Fibroblast of skin of left quadriceps (primary cell): ENCODE measurements at regions not wholly inside any gene's neighbourhood (a gene's known extent, or its start where the extent isn't known, plus 50 kb on each side); places are given as distances from the start of the nearest gene placed in this dataset.
"Not testable (repeated sequence)": the region's sequence is repeated elsewhere in the genome, so short reads cannot be mapped to it uniquely, and the experiment has no call there.

ENCODE experiments used
- DNase-seq, 2 experiments: peaks; one replicate each; pipeline ENCODE4 v3.0.0-alpha.2; 2013; ENCODE audit warnings: low read depth in 2 of 2

DNA sequence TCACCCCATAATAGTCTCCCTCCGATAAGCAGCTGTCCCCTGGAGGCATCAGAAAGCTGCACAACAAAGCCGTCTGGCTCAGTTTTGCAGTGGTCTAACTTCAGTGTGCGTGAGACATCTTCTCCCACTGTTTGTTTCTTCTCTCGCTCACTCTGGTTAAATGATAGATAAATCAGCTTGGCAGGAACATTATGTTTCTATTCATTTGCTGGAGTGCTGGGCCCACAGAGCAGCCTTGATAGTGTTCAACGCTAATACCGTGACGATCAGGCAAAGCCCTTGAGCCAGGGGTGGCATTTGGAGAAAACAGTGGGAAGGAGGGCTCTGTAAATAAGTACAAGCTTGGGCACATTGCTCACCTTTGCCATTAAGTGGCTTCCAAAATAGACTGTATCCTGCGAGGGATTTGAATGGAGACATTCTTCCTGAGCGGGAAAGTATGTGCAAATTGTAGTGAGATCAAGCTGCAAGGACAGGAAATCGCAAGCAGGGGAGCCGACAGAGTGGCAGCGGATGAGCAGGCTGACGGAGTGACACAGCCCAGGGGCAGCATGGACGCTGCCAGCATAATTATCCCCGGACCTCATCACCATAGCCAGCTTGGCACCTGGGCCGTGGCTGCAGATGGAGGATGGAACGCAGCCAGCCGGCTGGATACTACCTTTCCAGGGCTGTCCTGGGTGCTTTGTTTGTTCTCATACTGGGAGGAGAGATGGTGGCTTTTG, 256.8 kb upstream of the FZD8 start:
- DNase-seq = no peak

GRCh38 chr10:35896001-35896400, 253.9 kb upstream of the FZD8 start:
- DNase-seq = peak; percentile 57 to 67

DNA sequence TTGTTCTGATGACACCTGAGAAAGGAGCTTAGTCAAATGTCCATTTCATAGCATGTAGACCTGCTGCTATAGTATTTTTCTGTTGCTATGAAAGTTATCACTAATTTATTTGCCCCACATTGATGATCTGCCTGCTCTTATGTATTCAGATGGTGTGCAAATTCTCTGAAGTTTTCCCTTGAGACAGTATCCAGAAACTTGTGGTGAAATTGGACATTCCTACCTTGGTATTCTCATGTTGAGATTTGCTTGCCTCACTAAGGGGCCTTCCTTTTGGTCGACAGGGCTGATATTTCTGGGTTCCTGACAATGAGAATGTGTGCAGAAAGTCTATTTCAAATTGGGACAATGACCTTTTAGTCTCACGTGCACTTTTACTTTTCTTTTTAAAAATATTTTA, 253.2 kb upstream of the FZD8 start:
- peak in 1 of 2 experiments; percentile 44 for DNase-seq

DNA sequence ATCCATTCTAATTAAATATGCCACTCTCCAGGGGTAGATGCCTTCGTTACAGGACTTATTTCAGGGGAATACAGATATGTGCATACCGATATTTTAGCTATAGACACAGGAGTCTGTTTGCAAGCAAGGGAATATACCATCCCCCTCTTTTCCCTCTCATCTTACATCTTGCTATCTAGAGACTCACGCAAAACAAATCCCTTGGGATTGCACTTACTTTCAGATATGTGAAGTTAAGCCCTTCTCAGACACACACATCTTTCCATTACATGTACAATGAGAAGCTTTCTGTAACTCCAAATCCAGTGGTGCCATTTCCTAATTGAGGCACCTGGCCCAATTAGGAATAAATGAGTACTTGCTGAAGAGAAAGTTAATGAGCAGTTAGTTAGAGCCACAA, 250.4 kb upstream of the FZD8 start:
- no peak for DNase-seq

- DNase-seq = no peak
Measured at GRCh38 chr10:35890676-35891495, 248.8 kb upstream of the FZD8 start.

DNA sequence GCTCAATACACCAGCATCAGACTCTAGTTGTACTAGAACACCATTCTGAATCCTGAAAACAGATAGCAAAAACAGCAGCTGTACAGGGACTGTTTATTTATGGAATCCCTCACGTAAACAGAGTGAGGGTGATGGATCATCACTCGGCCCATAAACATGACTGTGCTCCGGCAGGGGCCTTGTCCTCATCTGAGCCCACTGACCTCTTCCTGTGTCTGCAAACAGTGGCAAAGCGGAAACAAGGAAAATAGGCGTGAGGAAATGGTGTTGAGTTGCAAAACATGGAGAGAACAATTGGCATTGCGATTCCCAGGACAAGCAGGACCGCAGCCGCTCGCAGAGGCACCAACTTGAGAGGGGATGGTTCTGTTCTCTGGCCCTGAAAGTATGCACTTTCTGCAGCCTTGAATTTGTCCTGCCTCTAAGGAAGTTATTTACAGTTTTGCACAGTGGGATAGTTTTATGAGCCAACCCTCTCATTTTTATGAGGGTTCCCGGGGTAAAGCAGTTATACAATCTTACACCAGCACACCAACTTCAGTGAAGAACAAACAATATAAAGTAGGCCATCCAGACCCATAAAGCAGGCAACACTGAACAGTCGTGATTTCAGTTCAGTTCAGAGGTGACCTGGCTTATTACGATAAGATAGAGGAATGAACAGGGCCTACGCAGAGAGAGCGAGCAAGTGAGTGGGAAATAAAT, 248.0 kb upstream of the FZD8 start:
- no peak for DNase-seq

DNA sequence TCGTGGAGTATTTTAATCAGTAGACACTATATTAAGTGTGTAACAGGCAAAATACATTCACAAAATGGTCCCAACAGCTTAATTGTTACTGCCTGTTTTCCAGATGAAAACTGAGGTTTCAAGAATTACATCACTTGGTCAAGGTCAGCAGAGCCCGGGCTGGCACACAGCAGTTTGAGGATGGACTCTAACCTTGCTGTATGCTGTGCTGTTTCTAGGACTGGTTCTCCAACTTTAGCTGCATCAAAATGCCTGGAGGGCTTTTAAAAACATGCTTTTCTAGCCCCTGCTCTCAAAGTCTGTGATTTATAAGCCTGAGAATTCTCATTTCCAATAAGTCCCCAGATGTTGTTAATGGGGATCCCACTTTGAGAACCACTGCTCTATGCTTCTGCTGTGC, 247.1 kb upstream of the FZD8 start:
- no peak for DNase-seq

DNA sequence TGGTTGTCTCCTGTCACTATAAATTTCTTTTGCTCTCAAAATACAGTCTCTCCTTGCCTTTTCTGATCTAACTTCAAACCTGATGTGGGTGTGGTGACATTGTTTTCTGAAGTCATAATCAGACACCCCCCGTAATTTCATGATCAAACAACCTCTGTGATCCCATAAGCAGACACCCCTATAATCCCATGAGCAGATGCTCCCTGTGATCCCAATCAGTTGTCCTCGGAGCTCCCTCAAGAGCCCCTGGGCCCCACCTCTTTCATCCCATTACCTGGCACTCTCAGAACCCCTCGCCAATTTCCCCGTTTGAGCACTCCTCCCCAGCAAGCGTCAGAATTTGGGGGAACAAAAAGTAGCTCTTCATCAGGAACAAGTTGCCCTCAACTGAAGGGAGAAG, 246.3 kb upstream of the FZD8 start:
- DNase-seq = no peak

DNA sequence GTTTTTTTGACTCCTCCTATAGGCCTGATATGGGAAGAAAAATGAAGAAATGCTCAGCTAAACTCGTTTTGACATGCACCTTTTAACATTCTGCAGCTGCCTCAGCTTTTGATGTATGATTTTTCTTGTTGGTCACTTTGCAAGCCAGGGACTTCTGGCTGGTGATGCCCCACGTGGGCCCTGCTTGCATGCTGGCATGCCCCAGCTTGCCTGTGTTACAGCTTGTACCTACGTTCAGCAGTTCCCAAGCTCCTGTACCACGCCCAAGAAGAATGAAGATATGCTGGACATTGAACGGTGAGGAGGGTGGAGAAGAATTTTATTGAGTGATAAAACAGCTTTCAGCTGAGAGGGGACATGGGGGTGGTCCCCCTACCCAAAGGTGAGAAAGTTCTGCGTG, 245.6 kb upstream of the FZD8 start:
- no peak for DNase-seq

GRCh38 chr10:35885076-35885475, 243.0 kb upstream of the FZD8 start:
- DNase-seq = no peak

DNA sequence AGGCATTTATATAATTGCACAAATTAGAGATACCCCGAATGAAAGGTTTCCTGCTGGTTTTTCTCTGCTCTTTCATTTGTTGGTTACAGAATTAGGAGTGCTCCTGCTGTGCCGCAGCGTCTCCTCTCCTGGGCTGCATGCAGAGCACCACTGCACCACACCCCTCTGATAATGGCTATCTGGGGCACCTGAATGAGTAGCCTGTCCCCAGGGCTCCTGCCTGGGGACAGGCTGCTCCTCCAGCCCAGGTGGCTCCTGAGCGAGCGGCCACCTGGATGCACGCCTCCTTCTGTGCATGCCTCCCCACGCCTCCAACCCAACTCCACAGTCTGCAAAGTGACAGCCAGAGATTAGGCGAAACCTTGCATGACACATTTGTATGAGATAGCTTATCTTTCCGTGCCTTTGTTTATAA, 242.6 kb upstream of the FZD8 start:
- DNase-seq = no peak

DNA sequence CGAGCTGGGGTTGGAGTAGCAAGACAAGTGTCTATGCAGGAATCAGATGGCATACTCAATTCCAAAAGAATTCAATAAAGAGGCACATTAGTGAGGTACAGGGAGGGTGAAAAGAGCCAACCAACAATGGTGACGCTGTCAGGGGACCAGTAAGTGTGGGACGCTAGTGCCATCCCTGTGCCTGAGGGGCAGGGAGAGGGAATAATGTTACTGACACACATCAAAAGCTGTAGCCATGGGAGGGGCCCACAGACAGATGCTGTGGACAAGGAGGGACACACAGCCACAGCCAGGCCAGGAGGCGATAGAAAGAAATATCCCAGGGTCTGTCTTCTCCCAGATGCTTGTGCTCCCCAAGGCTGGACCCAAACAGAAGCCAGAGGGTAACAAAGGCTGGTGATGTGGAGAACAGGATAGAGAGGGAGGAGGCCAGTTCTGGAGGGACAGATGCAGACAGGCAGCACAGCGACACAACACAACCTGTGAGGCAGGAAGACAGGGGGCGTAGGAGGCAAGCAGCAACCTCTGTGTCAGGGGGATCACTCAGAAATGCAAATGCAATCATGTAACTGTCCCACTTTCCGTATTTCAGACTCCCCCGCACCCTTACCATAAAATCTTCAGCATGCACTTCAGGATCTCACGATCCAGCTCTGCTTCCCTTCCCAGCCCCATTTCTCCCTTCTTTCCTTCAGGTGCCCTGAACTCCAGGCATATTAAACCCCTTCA, 240.5 kb upstream of the FZD8 start:
- no peak for DNase-seq

GRCh38 chr10:35881320-35881719, 239.2 kb upstream of the FZD8 start:
- no peak for DNase-seq

GRCh38 chr10:35876248-35876647, 234.2 kb upstream of the FZD8 start:
- DNase-seq = peak; percentile 62 to 64

DNA sequence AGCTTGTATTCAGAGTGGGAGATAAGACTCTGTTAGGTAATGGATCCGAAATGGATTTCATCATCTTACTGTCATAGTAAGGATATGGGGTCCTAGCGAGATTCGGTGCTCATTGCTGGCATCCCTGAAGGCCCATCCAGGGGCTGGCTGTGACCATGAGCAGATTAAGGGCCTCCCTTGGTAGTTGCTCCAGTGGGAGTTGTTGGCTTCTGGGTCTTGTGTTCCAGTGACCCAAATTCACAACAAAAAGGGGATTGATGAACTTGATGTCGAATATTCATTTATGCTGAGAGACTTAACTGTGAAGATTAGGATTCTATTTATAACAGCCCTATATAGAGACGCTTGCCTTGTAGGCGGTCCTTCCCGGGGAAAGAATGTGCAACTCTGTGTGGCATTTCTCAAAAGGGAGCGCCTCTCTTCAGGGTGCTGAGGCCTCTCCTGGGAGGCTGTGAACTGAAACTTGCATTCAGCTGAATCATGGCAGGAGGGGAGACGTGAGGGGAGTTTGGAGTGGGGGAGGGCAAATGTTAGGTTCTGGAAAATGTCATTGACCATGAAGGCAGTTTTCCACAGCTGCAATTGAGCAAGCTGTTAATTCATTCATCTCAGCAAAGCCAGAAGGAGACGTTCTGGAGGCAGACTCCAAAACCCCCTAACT, 233.1 kb upstream of the FZD8 start:
- DNase-seq = peak; percentile 67 to 69

GRCh38 chr10:35874311-35875015, 232.4 kb upstream of the FZD8 start:
- DNase-seq = no peak

GRCh38 chr10:35872671-35873070, 230.6 kb upstream of the FZD8 start:
- DNase-seq = no peak

DNA sequence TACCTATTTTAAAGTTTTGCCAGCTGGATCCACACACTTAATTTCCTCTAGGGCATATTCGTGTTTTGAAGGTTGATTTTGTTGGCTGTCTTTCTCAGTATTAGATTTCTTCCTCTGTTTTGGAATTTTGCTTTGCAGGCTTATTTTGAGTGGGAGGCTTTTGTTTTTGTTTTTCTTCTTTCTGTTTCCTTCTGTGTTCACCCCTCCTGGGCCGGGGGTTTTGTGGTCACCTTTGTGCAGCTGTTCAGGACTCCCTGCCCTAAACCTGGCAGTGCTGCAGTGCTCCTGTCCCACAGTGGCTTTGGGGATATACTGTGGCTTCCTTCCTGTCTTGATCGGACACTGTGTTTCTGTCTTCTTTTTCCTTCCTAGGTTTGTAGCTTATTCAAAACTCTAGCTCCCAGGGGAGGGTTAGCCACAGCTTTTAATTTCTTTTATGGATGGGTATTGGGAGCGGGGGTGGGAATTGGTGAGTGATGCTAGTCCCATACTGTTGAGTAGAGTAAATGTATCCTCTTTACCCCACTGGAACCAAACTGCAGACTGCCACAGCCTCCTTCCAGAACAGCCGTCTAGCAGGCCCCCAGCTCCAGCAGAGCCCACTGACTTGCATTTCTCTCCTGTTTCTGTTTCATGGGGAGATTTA, 228.7 kb upstream of the FZD8 start:
- no peak for DNase-seq

GRCh38 chr10:35858676-35859283, 216.7 kb upstream of the FZD8 start:
- DNase-seq = not testable (repeated sequence)

DNA sequence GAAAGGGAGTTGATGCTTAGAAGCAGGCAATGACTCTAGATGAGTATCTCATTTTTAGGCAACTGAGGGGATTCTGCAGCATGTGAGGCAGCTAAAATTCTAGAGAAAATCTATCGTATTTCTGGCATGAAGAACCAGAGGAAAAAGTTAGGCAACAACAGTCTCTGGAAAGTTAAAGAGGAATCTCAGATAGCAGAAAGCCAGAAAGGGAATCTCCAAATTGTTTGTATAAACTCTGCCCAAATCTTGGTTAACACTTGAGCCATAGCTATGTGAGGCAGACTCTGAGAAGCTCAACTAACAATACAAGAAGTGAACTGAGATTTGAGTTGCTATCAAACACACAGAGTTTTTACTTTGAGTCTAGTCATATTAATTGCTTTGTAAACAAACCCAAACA, 215.8 kb upstream of the FZD8 start:
- no peak for DNase-seq
